K562 (cell line): ENCODE measurements at regions not wholly inside any gene's neighbourhood (a gene's known extent, or its start where the extent isn't known, plus 50 kb on each side); places are given as distances from the start of the nearest gene placed in this dataset.

ENCODE experiments used
- ATAC-seq: fragments of 200-7000 bp; cut with Tn5 transposase; 3 replicates; pipeline ENCODE4 v1.9.1; 2020; ENCODE audit warnings: moderate library complexity
- BruUV-seq: library from RNA; stranded (reverse); fragments of 400-500 nt; replicated peaks from 2 replicates; lab custom pipeline; 2021; lab: Mats Ljungman, UMichigan
- CTCF ChIA-PET: fragments of 300-600 bp; formaldehyde crosslinking; extraction: SDS; loops from one replicate; lab custom pipeline; 2021; ENCODE audit warnings: low intra/inter-chr PET ratio; lab: Yijun Ruan, JAX
- POLR2A ChIA-PET: fragments of 300-600, 350-650 bp; sonication (Branson Sonifier 250); formaldehyde crosslinking; extraction: SDS; loops from one replicate; lab custom pipeline; 2021; ENCODE audit warnings: antibody characterized with exemption, inconsistent platforms; lab: Yijun Ruan, JAX
- DNase-seq, 4 experiments: peaks; one replicate each; pipeline versions ENCODE4 v3.0.0 to v3.0.0-alpha.2; 2011 to 2018; ENCODE audit warnings: low spot score in 3 of 4, mixed read lengths in 3 of 4; ENCODE audit errors: extremely low read depth in 1 of 4
- FAIRE-seq: peaks from 2 replicates; lab custom pipeline; 2011; peaks lifted over from hg19 to GRCh38; lab: Jason Lieb, UNC
- H2AFZ ChIP-seq: 2 replicates; pipeline ENCODE4 v1.6.0; 2011; ENCODE audit warnings: low read depth, low read length, control low read depth, inconsistent platforms
- H3K27ac ChIP-seq: fragments of 200-600 bp; 3 replicates; pipeline ENCODE4 v1.8.0; 2011; ENCODE audit warnings: low read depth, mild to moderate bottlenecking, control low read depth, inconsistent platforms, low read length, moderate library complexity, mixed read lengths; ENCODE audit errors: extremely low read depth
- H3K27me3 ChIP-seq, 2 experiments: fragments of 300-600 bp in 1 of 2; 2 replicates in 1 of 2; 3 replicates in 1 of 2; pipeline versions ENCODE4 v1.6.0 to v1.8.0; 2011; ENCODE audit warnings: inconsistent platforms in 2 of 2, low read length in 2 of 2, mild to moderate bottlenecking in 1 of 2, mixed read lengths in 1 of 2, moderate library complexity in 1 of 2; ENCODE audit not compliant: control insufficient read depth in 2 of 2, insufficient read depth in 2 of 2
- H3K36me3 ChIP-seq: fragments of 300-600 bp; 3 replicates; pipeline ENCODE4 v1.8.0; 2011; ENCODE audit warnings: mild to moderate bottlenecking, low read length, inconsistent platforms; ENCODE audit not compliant: control insufficient read depth, insufficient read depth
- H3K4me1 ChIP-seq, 2 experiments: fragments of 200-600 bp in 1 of 2; replicated peaks in 1 of 2; 2 replicates in 1 of 2; 3 replicates in 1 of 2; pipeline versions ENCODE4 v1.5.1 to v1.8.0; 2011; ENCODE audit warnings: inconsistent platforms in 2 of 2, low read length in 2 of 2, mild to moderate bottlenecking in 1 of 2, mixed read lengths in 1 of 2, moderate library complexity in 1 of 2; ENCODE audit not compliant: control insufficient read depth in 2 of 2, insufficient read depth in 2 of 2
- H3K4me2 ChIP-seq: 2 replicates; pipeline ENCODE4 v1.6.1; 2011; ENCODE audit warnings: low read length, control low read depth, inconsistent platforms, mixed read lengths; ENCODE audit not compliant: insufficient read depth
- H3K4me3 ChIP-seq: fragments of 200-600 bp; sonication (generic), shearing (Covaris generic); 2 replicates; pipeline ENCODE4 v1.5.1; 2016; ENCODE audit warnings: control low read depth, inconsistent platforms
- H3K79me2 ChIP-seq: fragments of 200-600 bp; 3 replicates; pipeline ENCODE4 v1.8.0; 2011; ENCODE audit warnings: low read length, inconsistent platforms; ENCODE audit not compliant: control insufficient read depth, insufficient read depth
- H3K9ac ChIP-seq, 2 experiments: 2 replicates each; pipeline versions ENCODE4 v1.6.0 to v1.6.1; 2011; ENCODE audit warnings: low read depth in 2 of 2, low read length in 2 of 2, control low read depth in 1 of 2, inconsistent platforms in 1 of 2, mild to moderate bottlenecking in 1 of 2, mixed read lengths in 1 of 2; ENCODE audit not compliant: insufficient read depth in 1 of 2
- H3K9me1 ChIP-seq: one replicate; pipeline ENCODE4 v1.6.0; 2011; ENCODE audit warnings: inconsistent platforms, mild to moderate bottlenecking, low read length, moderate library complexity; ENCODE audit not compliant: control insufficient read depth, insufficient read depth
- H3K9me3 ChIP-seq: replicated peaks from 2 replicates; pipeline ENCODE4 v1.5.1; 2011; ENCODE audit warnings: low read depth, low read length, inconsistent platforms; ENCODE audit not compliant: control insufficient read depth, insufficient read depth
- H4K20me1 ChIP-seq: replicated peaks from 2 replicates; pipeline ENCODE4 v1.6.1; 2011; ENCODE audit warnings: low read length, inconsistent platforms, mixed read lengths; ENCODE audit not compliant: control insufficient read depth, insufficient read depth
- BCL6 ChIP-seq: fragments of 250-450 bp; sonication (Bioruptor Pico); IDR thresholded peaks from 2 replicates; pipeline ENCODE4 v1.4.0; 2020
- ERF ChIP-seq: fragments of 450-650 bp; formaldehyde crosslinking; IDR thresholded peaks from 2 replicates; pipeline ENCODE4 v1.4.0; 2020; ENCODE audit warnings: mild to moderate bottlenecking, mixed read lengths
- FOXM1 ChIP-seq, 2 experiments: fragments of 450-650 bp in 1 of 2; sonication (generic) in 1 of 2; formaldehyde crosslinking in 1 of 2; IDR thresholded peaks; 2 replicates each; pipeline versions ENCODE4 v1.6.1 to v1.9.0; 2017 to 2022; ENCODE audit warnings: low read depth in 2 of 2, mild to moderate bottlenecking in 2 of 2, missing genetic modification reagents in 1 of 2, moderate library complexity in 1 of 2
- ILK ChIP-seq: fragments of 450-650 bp; IDR thresholded peaks from 2 replicates; pipeline ENCODE4 v1.6.1; 2016; ENCODE audit warnings: missing genetic modification characterization, low read depth, mild to moderate bottlenecking, missing compliant biosample characterization, moderate library complexity, borderline replicate concordance
- KAT8 ChIP-seq: fragments of 450-650 bp; IDR thresholded peaks from 2 replicates; pipeline ENCODE4 v1.6.1; 2016; ENCODE audit warnings: low read depth, mild to moderate bottlenecking
- KLF10 ChIP-seq: fragments of 250-450 bp; sonication (Bioruptor Pico); IDR thresholded peaks from 2 replicates; pipeline ENCODE4 v1.6.1; 2021; ENCODE audit warnings: matching md5 sums
- KLF16 ChIP-seq: IDR thresholded peaks from 2 replicates; pipeline ENCODE4 v1.6.1; 2016; ENCODE audit warnings: antibody characterized with exemption
- MECOM ChIP-seq: fragments of 250-450 bp; sonication (Bioruptor Pico); IDR thresholded peaks from 2 replicates; pipeline ENCODE4 v1.8.0; 2022; ENCODE audit warnings: inconsistent platforms
- MTA3 ChIP-seq: fragments of 450-650 bp; formaldehyde crosslinking; IDR thresholded peaks from 2 replicates; pipeline ENCODE4 v1.6.1; 2017; ENCODE audit warnings: mild to moderate bottlenecking, borderline replicate concordance
- SIN3B ChIP-seq: fragments of 450-650 bp; IDR thresholded peaks from 2 replicates; pipeline ENCODE4 v1.6.1; 2017; ENCODE audit warnings: low read depth, mild to moderate bottlenecking, moderate library complexity
- SIRT6 ChIP-seq: IDR thresholded peaks from one replicate; pipeline ENCODE4 v1.6.1; 2012; ENCODE audit warnings: low read depth, mild to moderate bottlenecking, control low read depth, inconsistent platforms, low read length, moderate library complexity
- SIX5 ChIP-seq, 2 experiments: IDR thresholded peaks; 2 replicates each; pipeline ENCODE4 v1.6.1; 2011; ENCODE audit warnings: low read length in 2 of 2, borderline replicate concordance in 1 of 2, low read depth in 1 of 2, mild to moderate bottlenecking in 1 of 2, moderate library complexity in 1 of 2; ENCODE audit not compliant: insufficient read depth in 1 of 2
- STAG1 ChIP-seq: sonication (generic); formaldehyde crosslinking; IDR thresholded peaks from 2 replicates; pipeline ENCODE4 v1.5.0; 2020; ENCODE audit warnings: missing genetic modification reagents, borderline replicate concordance
- U2AF2 ChIP-seq: fragments of 200-400 bp; formaldehyde crosslinking; optimal IDR thresholded peaks from 2 replicates; pipeline ENCODE3; 2017; ENCODE audit warnings: low read depth, mild to moderate bottlenecking, low read length
- ZBTB17 ChIP-seq: fragments of 450-650 bp; formaldehyde crosslinking; IDR thresholded peaks from 2 replicates; pipeline ENCODE4 v1.4.0; 2020; ENCODE audit warnings: mild to moderate bottlenecking
- ZFP1 ChIP-seq: fragments of 450-650 bp; formaldehyde crosslinking; IDR thresholded peaks from 2 replicates; pipeline ENCODE4 v1.4.0; 2020; ENCODE audit warnings: mild to moderate bottlenecking, mixed read lengths
- ZNF3 ChIP-seq: fragments of 250-450 bp; sonication (Bioruptor Pico); IDR thresholded peaks from 2 replicates; pipeline ENCODE4 v1.5.0; 2021; ENCODE audit warnings: mild to moderate bottlenecking, moderate library complexity
- ZNF445 ChIP-seq: fragments of 250-450 bp; sonication (Bioruptor Pico); IDR thresholded peaks from 2 replicates; pipeline ENCODE4 v1.4.0; 2020; ENCODE audit warnings: low read depth, mild to moderate bottlenecking, moderate library complexity
- ZNF655 ChIP-seq: fragments of 250-450 bp; sonication (Bioruptor Pico); IDR thresholded peaks from 2 replicates; pipeline ENCODE4 v1.5.0; 2021
- WGBS: fragments of 100-300 bp; shearing (Covaris generic); methylation state at CpG from one replicate; pipeline ENCODE4 v1.1.6; 2016; ENCODE audit warnings: low coverage, mixed read lengths; ENCODE audit not compliant: insufficient coverage; ENCODE audit errors: missing lambda C conversion rate; 5-methylcytosine and 5-hydroxymethylcytosine counted together
- in situ Hi-C: fragments of 300-500 bp; cut with MboI; formaldehyde crosslinking; loops from 4 replicates; pipeline ENCODE4 v1.15.0; 2018; ENCODE audit warnings: inconsistent platforms, mixed read lengths
- intact Hi-C: fragments of 100-400 bp; cut with micrococcal nuclease; formaldehyde crosslinking; loops from 2 replicates; pipeline ENCODE4 v1.14.2; 2022
- TF ChIP-seq, protein P1 (sequence below): fragments of 450-650 bp; conservative IDR thresholded peaks from 2 replicates; pipeline ENCODE4 v1.6.1; 2016; ENCODE audit warnings: missing genetic modification characterization, low read depth, mild to moderate bottlenecking, control low read depth, missing compliant biosample characterization
- TF ChIP-seq, protein P2 (sequence below): sonication (generic); formaldehyde crosslinking; IDR thresholded peaks from 2 replicates; pipeline ENCODE4 v1.8.1; 2023; ENCODE audit warnings: mild to moderate bottlenecking, missing genetic modification reagents, moderate library complexity

- TF ChIP-seq ZFP1 (no peak), ILK (tag) (no peak), STAG1 (no peak), BCL6 (CRISPR knock-in tag) (no peak), KLF16 (no peak), MTA3 (no peak), KAT8 (no peak)
- TF ChIP-seq, protein P1, sequence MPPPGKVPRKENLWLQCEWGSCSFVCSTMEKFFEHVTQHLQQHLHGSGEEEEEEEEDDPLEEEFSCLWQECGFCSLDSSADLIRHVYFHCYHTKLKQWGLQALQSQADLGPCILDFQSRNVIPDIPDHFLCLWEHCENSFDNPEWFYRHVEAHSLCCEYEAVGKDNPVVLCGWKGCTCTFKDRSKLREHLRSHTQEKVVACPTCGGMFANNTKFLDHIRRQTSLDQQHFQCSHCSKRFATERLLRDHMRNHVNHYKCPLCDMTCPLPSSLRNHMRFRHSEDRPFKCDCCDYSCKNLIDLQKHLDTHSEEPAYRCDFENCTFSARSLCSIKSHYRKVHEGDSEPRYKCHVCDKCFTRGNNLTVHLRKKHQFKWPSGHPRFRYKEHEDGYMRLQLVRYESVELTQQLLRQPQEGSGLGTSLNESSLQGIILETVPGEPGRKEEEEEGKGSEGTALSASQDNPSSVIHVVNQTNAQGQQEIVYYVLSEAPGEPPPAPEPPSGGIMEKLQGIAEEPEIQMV: no peak
These were observed 142.2 kb downstream of the SLC15A5 start (continued) for GRCh38 chr12:16135323-16135722.

GRCh38 chr12:16130343-16130742 is 147.1 kb downstream of the SLC15A5 start:
- no peak for DNase-seq
- Histone ChIP-seq H2AFZ (no peak overlapping the region), H3K79me2 (no peaks in the 10 kb centered on the region), H3K27me3 (no peaks in the 10 kb centered on the region), H3K4me2 (no peak overlapping the region), H3K4me1 (no peaks in the 10 kb centered on the region), H3K9ac (no peak overlapping the region), H4K20me1 (no peaks in the 10 kb centered on the region), H3K9me3 (no peaks in the 10 kb centered on the region), H3K36me3 (no peaks in the 10 kb centered on the region), H3K4me3 (no peak overlapping the region), H3K9me1 (no peaks in the 10 kb centered on the region), H3K27ac (no peak overlapping the region)
- in situ Hi-C loops (no loop called here), intact Hi-C loops (no loop called here)
- 0% methylated on average over 1 of the region's 1 CpG for WGBS
- ATAC-seq: no peak
- ChIA-PET POLR2A (no interaction called here), CTCF (no interaction called here)
- BruUV-seq: no TSS peak
- FAIRE-seq: no peak
- TF ChIP-seq SIX5 (IDR thresholded peaks at IDR 0.05; ENCODE audit: borderline replicate concordance in 1 of 2, insufficient read depth in 1 of 2, low read depth in 1 of 2, low read length in 2 of 2) (no peak), ZNF3 (CRISPR knock-in tag) (no peak), ZNF655 (CRISPR knock-in tag) (no peak), ZNF445 (CRISPR knock-in tag) (no peak), FOXM1 (IDR thresholded peaks at IDR 0.05; ENCODE audit: low read depth) (no peak), FOXM1 (CRISPR knock-in tag; IDR thresholded peaks at IDR 0.05; ENCODE audit: low read depth) (no peak), SIN3B (no peak), MECOM (CRISPR knock-in tag) (no peak), KLF10 (CRISPR knock-in tag) (no peak), ERF (CRISPR knock-in tag) (no peak), U2AF2 (no peak), ZBTB17 (CRISPR knock-in tag) (no peak), SIRT6 (no peak)
- TF ChIP-seq, protein P2, sequence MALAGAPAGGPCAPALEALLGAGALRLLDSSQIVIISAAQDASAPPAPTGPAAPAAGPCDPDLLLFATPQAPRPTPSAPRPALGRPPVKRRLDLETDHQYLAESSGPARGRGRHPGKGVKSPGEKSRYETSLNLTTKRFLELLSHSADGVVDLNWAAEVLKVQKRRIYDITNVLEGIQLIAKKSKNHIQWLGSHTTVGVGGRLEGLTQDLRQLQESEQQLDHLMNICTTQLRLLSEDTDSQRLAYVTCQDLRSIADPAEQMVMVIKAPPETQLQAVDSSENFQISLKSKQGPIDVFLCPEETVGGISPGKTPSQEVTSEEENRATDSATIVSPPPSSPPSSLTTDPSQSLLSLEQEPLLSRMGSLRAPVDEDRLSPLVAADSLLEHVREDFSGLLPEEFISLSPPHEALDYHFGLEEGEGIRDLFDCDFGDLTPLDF (CRISPR knock-in tag): no peak
